ENCODE measurements at regions not wholly inside any gene's neighbourhood (a gene's known extent, or its start where the extent isn't known, plus 50 kb on each side); places are given as distances from the start of the nearest gene placed in this dataset.
"Not testable (repeated sequence)": the region's sequence is repeated elsewhere in the genome, so short reads cannot be mapped to it uniquely, and the experiment has no call there.

- no peak for DNase-seq
Measured at GRCh38 chr6:115539531-115539930, 521.2 kb downstream of the FRK start.

GRCh38 chr6:115524821-115525220 lies 535.9 kb downstream of the FRK start:
- no peak for DNase-seq

DNA sequence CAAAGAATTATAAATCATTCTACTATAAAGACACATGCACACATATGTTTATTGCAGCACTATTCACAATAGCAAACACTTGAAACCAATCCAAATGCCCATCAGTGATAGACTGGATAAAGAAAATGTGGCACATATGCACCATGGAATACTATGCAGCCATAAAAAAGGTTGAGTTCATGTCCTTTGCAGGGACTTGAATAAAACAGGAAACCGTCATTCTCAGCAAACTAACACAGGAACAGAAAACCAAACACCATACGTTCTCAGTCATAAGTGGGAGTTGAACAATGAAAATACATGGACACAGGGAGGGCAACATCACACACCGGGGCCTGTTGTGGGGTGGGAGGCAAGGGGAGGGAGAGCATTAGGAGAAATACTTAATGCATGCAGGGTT lies 538.9 kb downstream of the FRK start:
- DNase-seq = not testable (repeated sequence)

GRCh38 chr6:115514656-115515055 lies 546.0 kb downstream of the FRK start:
- DNase-seq = no peak

DNA sequence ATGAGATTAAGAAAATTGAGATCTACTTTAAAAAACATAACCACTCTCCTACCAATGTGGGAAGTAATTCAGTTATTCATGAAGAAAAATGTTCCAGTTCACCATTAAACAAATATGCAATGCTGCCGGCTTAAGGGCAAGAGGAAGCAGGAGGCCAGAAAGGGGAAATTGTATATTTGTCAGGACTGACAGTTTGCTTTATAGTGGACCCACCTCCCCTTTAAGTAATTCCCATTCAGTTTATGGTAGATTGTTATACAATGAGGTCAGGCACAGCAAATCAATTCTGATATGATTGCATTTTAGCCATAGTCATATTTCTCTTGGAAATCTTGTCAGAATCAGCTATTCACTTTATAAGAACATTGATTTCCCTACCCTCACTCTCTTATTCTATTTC lies 547.8 kb downstream of the FRK start:
- no peak for DNase-seq

DNA sequence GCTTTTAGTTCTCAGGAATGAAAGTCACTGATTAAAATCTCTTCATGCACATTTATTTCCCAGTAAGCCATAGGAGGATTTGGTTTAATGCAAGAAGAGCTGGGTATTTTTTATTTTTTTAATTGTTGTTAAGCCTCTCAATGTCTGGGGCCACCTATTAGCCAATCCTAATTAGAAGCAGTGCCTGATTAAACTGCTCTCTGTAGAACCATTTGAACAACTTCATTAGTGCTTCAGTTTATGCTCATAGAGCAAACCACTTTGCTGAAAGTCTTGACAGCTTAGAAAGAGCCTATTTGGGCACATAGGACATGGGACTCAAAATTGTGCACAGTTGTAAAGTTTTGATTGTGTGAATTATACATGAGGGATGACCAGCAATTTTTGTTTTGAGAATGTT lies 548.9 kb downstream of the FRK start:
- no peak for DNase-seq

DNA sequence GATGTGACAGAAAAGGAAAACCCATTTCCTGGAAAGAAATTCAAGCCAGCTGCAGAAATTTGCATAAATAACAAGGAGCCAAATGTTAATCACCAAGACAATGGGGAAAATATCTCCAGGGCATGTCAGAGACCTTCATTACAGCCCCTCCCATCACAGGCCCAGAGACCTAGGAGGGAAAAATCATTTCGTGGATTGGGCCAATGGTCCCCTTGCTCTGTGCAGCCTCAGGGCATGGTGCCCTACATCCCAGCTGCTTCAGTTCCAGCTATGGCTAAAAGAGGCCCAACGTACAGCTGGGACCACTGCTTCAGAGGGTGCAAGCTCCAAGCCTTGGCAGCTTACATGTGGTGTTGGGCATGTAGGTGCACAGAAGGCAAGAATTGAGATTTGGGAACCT lies 558.3 kb downstream of the FRK start:
- DNase-seq = not testable (repeated sequence)

GRCh38 chr6:115495184-115495583 lies 565.5 kb downstream of the FRK start:
- DNase-seq = no peak

DNA sequence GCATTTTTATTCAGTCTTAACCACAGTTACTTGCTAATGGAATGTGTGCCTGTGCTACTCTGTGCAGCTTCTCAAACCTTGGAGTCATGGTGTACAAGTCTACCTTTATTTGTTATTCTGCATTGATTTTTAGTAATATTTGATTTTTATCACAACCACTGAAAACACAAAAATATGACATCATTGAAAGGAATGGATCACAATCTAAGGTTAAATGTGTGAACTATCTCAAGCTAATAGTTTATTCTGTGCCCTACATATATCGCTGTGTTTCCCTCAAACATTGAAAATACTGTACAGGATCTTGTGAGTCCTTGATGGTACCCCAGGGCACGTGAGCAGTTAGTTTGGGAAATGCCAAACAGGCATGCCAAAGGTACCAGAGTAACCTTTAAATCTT lies 573.4 kb downstream of the FRK start:
- DNase-seq = no peak

- no peak for DNase-seq
Measured at GRCh38 chr6:115485400-115485799, 575.3 kb downstream of the FRK start.

- DNase-seq = not testable (repeated sequence)
Measured at GRCh38 chr6:115480543-115480942, 580.1 kb downstream of the FRK start.

DNA sequence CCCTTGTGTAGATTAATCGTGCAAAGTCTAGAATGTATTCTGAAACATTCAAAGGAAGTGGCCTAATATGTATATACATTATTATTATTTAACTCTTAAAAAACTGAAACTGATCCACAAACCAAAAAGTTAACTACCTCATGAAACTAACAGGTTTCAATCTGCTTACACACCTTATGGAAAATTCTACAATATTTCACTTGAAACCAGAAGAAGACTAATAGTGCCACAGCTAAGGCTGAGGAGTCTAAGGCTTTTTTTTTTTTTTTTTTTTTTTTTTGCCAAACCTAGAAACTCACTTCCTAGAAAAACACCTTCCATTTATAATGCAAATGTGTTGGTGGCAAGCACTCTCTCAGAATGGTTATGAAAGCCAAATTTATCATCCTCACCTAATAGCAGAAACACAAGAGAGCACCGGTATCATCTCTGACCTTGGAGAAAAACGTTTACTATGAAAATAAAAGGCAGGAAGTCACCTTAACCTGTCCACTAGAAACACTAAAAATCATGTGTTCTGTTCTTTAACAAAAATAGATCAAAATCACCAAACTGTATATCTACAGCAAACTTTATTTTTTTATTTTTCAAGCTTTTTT lies 586.1 kb downstream of the FRK start:
- DNase-seq = no peak

DNA sequence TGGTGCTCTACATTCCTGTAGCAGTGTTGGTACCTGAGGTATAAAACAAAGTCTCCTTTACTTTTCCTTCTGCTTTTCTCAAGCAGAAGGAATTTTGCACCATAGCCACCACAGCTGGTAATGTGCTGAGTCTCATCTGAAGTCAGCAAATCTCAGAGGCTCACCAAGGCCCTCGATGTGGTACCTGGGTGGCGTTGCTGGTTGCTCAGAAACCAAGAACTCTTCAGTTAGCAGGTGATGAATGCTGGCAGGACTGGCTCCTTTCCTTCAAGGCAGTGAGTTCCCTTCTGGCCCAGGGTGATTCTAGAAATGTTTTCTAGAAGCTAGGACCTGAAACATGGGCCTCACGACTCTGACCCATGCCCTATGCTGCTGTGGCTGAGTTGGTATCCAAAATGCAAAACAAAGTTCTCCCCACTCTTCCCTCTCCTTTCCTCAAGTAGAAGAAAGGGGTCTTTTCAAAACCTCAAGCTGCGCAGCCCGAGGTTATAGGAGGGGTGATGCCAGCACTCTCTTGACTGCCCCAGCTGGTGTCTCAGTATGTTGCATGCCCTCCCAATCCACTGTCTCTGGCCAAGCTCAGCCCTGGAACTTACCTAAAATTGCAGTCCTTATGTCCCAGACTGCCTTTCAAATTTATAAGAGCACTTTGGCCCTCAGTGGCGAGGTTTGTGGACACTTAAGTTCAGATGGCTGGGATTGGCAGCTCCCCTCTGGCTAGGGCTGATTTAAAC lies 592.3 kb downstream of the FRK start:
- no peak for DNase-seq

- no peak for DNase-seq
Measured at GRCh38 chr6:115467726-115468125, 593.0 kb downstream of the FRK start.

- no peak for DNase-seq
Measured at GRCh38 chr6:115460913-115461312, 599.8 kb downstream of the FRK start.

- no peak for DNase-seq
Measured at GRCh38 chr6:115456848-115457247, 603.8 kb downstream of the FRK start.

- DNase-seq = no peak
Measured at GRCh38 chr6:115443825-115444478, 616.7 kb downstream of the FRK start.

DNA sequence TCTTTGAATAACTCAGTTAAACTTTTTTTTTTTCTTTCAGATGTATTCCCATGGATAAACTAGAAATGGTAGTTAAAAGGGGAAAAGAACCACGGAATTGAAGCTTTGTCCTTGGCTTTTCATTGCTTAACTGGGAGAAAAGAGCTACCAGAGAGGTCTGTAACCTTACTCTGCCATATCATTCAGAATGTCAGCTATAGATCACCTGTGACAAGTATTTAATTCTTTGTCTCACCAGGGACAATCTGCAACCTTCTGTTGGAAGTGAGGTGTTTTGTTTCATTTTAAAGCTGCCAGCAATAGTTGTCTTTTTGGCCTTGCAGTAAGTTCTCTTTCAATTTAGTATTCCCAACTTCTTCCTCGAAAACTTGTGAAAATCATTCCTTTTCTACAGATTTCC lies 618.4 kb downstream of the FRK start:
- no peak for DNase-seq

GRCh38 chr6:115441651-115442050 lies 619.0 kb downstream of the FRK start:
- DNase-seq = no peak

DNA sequence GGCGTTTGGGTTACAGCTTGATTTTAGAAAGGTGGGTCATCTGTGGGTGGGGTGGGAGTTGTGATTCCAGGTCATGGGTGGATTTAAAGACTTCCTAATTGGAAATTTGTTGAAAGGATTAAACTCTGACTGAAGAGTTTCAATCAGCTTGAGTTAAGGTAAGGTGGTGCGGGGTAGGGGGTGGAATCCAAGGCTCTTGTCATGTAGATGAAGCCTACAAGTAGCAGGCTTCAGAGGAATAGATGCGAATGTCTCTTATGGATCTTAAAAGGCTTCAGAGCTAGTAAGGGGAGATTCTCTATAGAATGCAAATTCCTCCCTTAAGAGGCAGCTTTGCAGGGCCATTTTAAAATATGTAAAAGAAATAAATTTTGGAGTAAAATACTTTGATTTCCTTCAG lies 645.3 kb downstream of the FRK start:
- DNase-seq = no peak

GRCh38 chr6:115414916-115415315 lies 645.8 kb downstream of the FRK start:
- DNase-seq = not testable (repeated sequence)

- DNase-seq = no peak
Measured at GRCh38 chr6:115411756-115412155, 648.9 kb downstream of the FRK start.

GRCh38 chr6:115404446-115404845 lies 656.2 kb downstream of the FRK start:
- DNase-seq = no peak

DNA sequence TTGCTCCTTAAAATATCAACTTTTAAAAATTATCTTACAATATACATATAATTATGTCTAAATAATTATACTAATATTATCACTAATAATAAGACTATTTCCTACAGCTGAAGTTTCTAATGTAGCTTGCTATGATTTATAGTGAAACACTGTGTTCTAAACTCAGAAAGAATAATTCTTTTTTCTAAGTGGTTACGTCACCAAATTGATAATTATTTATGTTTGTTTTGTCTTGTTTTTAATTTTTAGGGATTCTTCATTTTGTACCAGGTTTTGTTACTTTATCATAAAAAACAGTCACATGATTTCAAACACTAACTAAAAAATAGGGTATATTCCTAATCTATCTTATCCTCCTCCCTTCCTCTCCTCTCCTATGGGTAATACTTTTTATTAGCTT lies 662.1 kb downstream of the FRK start:
- DNase-seq = no peak
